ENCODE measurements at regions not wholly inside any gene's neighbourhood (a gene's known extent, or its start where the extent isn't known, plus 50 kb on each side); places are given as distances from the start of the nearest gene placed in this dataset.

DNA sequence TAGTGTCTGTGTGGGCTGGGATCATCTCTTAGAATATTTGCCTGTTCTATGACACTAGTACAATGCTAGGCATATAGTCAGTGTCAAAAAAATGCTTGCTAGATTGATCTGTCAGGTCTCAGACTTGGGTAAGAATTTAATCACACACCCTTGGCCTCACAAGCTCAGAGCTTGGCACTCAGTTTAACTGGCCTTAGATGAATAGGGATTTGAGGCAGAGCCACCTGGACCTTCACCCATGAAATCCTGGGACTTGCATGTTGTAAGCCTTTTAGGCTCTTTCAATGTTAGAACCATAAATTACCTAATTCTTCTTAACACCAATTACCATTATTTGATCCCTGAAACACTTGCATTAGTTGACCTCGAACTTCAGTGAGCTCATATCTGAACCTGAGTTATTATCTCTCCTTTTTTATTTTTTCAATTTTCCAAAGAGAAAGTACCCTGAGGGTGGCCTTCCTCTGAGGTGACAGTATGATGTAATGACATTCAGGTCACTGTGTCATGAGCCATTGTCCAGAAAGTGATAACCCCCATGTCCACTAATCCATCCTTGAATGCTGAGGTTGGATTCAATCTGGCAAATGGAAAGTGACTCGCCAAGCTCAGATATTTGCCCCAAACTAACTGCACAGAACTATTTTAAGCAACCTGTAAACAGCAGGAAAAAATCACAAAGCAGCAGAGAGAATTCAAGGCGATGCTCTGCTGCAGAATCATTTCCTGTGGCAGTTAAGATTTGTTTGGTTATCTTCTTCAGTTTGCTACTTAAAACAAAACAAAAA is 615.2 kb upstream of the NR2F2 start:
- TF ChIP-seq POLR2AphosphoS5 (IDR thresholded peaks at IDR 0.05; ENCODE audit: low read depth, low read length) (no peak), TAF1 (IDR thresholded peaks at IDR 0.05; ENCODE audit: low read depth, low read length) (no peak), POLR2A (IDR thresholded peaks at IDR 0.05; ENCODE audit: low read depth, low read length) (no peak), SPI1 (IDR thresholded peaks at IDR 0.05; ENCODE audit: low read depth, low read length) (no peak)

Measured in GM12891 (cell line).